Astrocyte of the cerebellum (primary cell): ENCODE measurements at regions not wholly inside any gene's neighbourhood (a gene's known extent, or its start where the extent isn't known, plus 50 kb on each side); places are given as distances from the start of the nearest gene placed in this dataset.

Experiments used
- DNase-seq: peaks from one replicate; pipeline ENCODE4 v3.0.0-alpha.2; 2011; ENCODE audit warnings: low read depth
- H3K4me3 ChIP-seq: 2 replicates; pipeline ENCODE4 v1.5.1; 2011; ENCODE audit warnings: mild to moderate bottlenecking, low read depth, low read length, moderate library complexity
- CTCF ChIP-seq: IDR thresholded peaks from 2 replicates; pipeline ENCODE4 v1.5.1; 2012; ENCODE audit warnings: low read length, low read depth, moderate library complexity, mild to moderate bottlenecking; ENCODE audit errors: missing control alignments
- in situ Hi-C: cut with HindIII; loops from 2 replicates; pipeline ENCODE4 v1.10.0; 2017; ENCODE audit warnings: low sequenced_read_pairs

- no peak for TF ChIP-seq CTCF
- DNase-seq = no peak
- in situ Hi-C loops = no loop called here
- H3K4me3 ChIP-seq = no peak overlapping the region
Observed at GRCh38 chr11:134739136-134739535, 327.1 kb upstream of the B3GAT1 start.

- DNase-seq = no peak
- no peak overlapping the region for H3K4me3 ChIP-seq
- TF ChIP-seq CTCF = no peak
- in situ Hi-C loops = no loop called here
Observed at GRCh38 chr11:134738581-134738980, 326.5 kb upstream of the B3GAT1 start.

GRCh38 chr11:134737563-134738510 lies 325.8 kb upstream of the B3GAT1 start:
- no peak for TF ChIP-seq CTCF
- DNase-seq = no peak
- no peak overlapping the region for H3K4me3 ChIP-seq
- in situ Hi-C loops = no loop called here

- DNase-seq = no peak
- no peak for TF ChIP-seq CTCF
- in situ Hi-C loops = no loop called here
- no peak overlapping the region for H3K4me3 ChIP-seq
Observed at GRCh38 chr11:134736251-134736947, 324.4 kb upstream of the B3GAT1 start.

GRCh38 chr11:134734894-134735293 lies 322.9 kb upstream of the B3GAT1 start:
- no peak overlapping the region for H3K4me3 ChIP-seq
- in situ Hi-C loops = no loop called here
- DNase-seq = no peak
- TF ChIP-seq CTCF = no peak

- no peak for TF ChIP-seq CTCF
- H3K4me3 ChIP-seq = no peak overlapping the region
- in situ Hi-C loops = no loop called here
- no peak for DNase-seq
Observed at GRCh38 chr11:134734141-134734845, 322.3 kb upstream of the B3GAT1 start.
